ENCODE measurements at regions not wholly inside any gene's neighbourhood (a gene's known extent, or its start where the extent isn't known, plus 50 kb on each side); places are given as distances from the start of the nearest gene placed in this dataset.

- no peak overlapping the region for H3K27ac ChIP-seq
- intact Hi-C loops (cut with DNase I), result no loop called here
- DNase-seq (peak in 2 of 4 donors; percentile 11 to 17), ATAC-seq (no peak)
- 56 to 60% methylated on average over 4 of the region's 4 CpGs for WGBS, 2 donors
- H3K9me3 ChIP-seq, result no peaks in the 10 kb centered on the region
- H3K36me3 ChIP-seq (replicated peaks in 1 of 2; ENCODE audit: insufficient read depth in 1 of 2, low read depth in 2 of 2), result no peaks in the 10 kb centered on the region
- no peaks in the 10 kb centered on the region for H3K4me1 ChIP-seq
- H3K4me3 ChIP-seq, result no peak overlapping the region
- H3K27me3 ChIP-seq, result no peaks in the 10 kb centered on the region
- TF ChIP-seq POLR2A (IDR thresholded peaks at IDR 0.05) (no peak), CTCF (IDR thresholded peaks at IDR 0.05) (no peak)
Measured at GRCh38 chr1:73044241-73045036, 762.1 kb upstream of the NEGR1 start.

- TF ChIP-seq POLR2A (IDR thresholded peaks at IDR 0.05) (no peak), CTCF (IDR thresholded peaks at IDR 0.05) (no peak)
- DNase-seq (no peak), ATAC-seq (no peak)
- intact Hi-C loops (cut with DNase I), result no loop called here
- no peaks in the 10 kb centered on the region for H3K27me3 ChIP-seq
- no peaks in the 10 kb centered on the region for H3K36me3 ChIP-seq (replicated peaks in 1 of 2; ENCODE audit: insufficient read depth in 1 of 2, low read depth in 2 of 2)
- no peak overlapping the region for H3K4me3 ChIP-seq
- 59 to 66% methylated on average over 1 of the region's 1 CpG for WGBS, 2 donors
- no peaks in the 10 kb centered on the region for H3K9me3 ChIP-seq
- no peaks in the 10 kb centered on the region for H3K4me1 ChIP-seq
- H3K27ac ChIP-seq, result no peak overlapping the region
Measured at GRCh38 chr1:73042403-73042802, 760.1 kb upstream of the NEGR1 start.

- intact Hi-C loops (cut with DNase I), result no loop called here
- DNase-seq, result no peak
- no peaks in the 10 kb centered on the region for H3K4me1 ChIP-seq
- no peak for TF ChIP-seq CTCF (IDR thresholded peaks at IDR 0.05)
- no peak for TF ChIP-seq POLR2A (IDR thresholded peaks at IDR 0.05)
- no peak overlapping the region for H3K4me3 ChIP-seq
- ATAC-seq, result no peak
- H3K36me3 ChIP-seq (replicated peaks in 1 of 2; ENCODE audit: insufficient read depth in 1 of 2, low read depth in 2 of 2), result no peaks in the 10 kb centered on the region
- no peaks in the 10 kb centered on the region for H3K9me3 ChIP-seq
- no peaks in the 10 kb centered on the region for H3K27me3 ChIP-seq
- WGBS, 2 donors, result 44 to 51% methylated on average over 1 of the region's 1 CpG
- no peak overlapping the region for H3K27ac ChIP-seq
Measured at GRCh38 chr1:73040811-73041210, 758.5 kb upstream of the NEGR1 start.

- no peaks in the 10 kb centered on the region for H3K36me3 ChIP-seq (replicated peaks in 1 of 2; ENCODE audit: insufficient read depth in 1 of 2, low read depth in 2 of 2)
- ATAC-seq (no peak), DNase-seq (no peak)
- intact Hi-C loops (cut with DNase I), result no loop called here
- H3K4me1 ChIP-seq, result no peaks in the 10 kb centered on the region
- no peak overlapping the region for H3K4me3 ChIP-seq
- no peak overlapping the region for H3K27ac ChIP-seq
- TF ChIP-seq POLR2A (IDR thresholded peaks at IDR 0.05) (no peak), CTCF (IDR thresholded peaks at IDR 0.05) (no peak)
- no peaks in the 10 kb centered on the region for H3K9me3 ChIP-seq
- WGBS, 2 donors, result 45 to 52% methylated on average over 4 of the region's 4 CpGs
- no peaks in the 10 kb centered on the region for H3K27me3 ChIP-seq
Measured at GRCh38 chr1:73034271-73034670, 751.9 kb upstream of the NEGR1 start.

GRCh38 chr1:73033640-73034039 is 751.3 kb upstream of the NEGR1 start:
- WGBS, 2 donors, result 18 to 31% methylated on average over 3 of the region's 3 CpGs
- TF ChIP-seq POLR2A (IDR thresholded peaks at IDR 0.05) (no peak), CTCF (IDR thresholded peaks at IDR 0.05) (no peak)
- Histone ChIP-seq H3K4me1 (no peaks in the 10 kb centered on the region), H3K27me3 (no peaks in the 10 kb centered on the region), H3K4me3 (no peak overlapping the region), H3K27ac (no peak overlapping the region), H3K36me3 (replicated peaks in 1 of 2; ENCODE audit: insufficient read depth in 1 of 2, low read depth in 2 of 2) (no peaks in the 10 kb centered on the region), H3K9me3 (no peaks in the 10 kb centered on the region)
- ATAC-seq, result no peak
- no peak for DNase-seq
- intact Hi-C loops (cut with DNase I), result no loop called here

Measured in body of pancreas (tissue), 4 donors.